OCI-LY7 (cell line): ENCODE measurements at regions not wholly inside any gene's neighbourhood (a gene's known extent, or its start where the extent isn't known, plus 50 kb on each side); places are given as distances from the start of the nearest gene placed in this dataset.

Experiments used
- EZH2phosphoT487 ChIP-seq: fragments of 200-600 bp; sonication (generic); IDR thresholded peaks from 2 replicates; pipeline ENCODE4 v1.6.1; 2018; ENCODE audit warnings: low read depth, borderline replicate concordance, mild to moderate bottlenecking, mixed run types, antibody characterized with exemption, low read length, moderate library complexity, mixed read lengths
- TF ChIP-seq, protein P1 (sequence below): fragments of 200-600 bp; sonication (generic); conservative IDR thresholded peaks from 2 replicates; pipeline ENCODE4 v1.5.1; 2014; ENCODE audit warnings: mild to moderate bottlenecking, antibody characterized with exemption, low read length, moderate library complexity, mixed read lengths

DNA sequence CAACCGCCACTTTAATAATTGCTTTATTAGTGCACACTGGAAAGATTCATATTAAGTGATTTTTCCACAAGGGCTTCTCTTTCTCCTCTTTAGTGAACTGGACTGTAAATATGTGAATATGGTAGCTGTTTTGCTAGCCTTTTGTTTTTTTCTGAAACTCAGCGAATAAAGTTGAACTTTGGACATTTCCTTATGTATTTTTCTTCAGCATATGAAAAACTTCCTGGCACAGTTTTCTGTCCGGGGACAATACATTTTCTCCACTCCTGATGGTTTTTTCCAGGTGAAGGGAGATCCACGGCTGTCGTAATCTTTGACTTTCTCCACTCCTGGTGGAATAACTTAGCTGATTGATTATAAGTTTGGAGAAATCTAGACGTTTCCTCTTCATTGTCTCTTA, 457.4 kb upstream of the FAT1 start:
- TF ChIP-seq, protein P1, sequence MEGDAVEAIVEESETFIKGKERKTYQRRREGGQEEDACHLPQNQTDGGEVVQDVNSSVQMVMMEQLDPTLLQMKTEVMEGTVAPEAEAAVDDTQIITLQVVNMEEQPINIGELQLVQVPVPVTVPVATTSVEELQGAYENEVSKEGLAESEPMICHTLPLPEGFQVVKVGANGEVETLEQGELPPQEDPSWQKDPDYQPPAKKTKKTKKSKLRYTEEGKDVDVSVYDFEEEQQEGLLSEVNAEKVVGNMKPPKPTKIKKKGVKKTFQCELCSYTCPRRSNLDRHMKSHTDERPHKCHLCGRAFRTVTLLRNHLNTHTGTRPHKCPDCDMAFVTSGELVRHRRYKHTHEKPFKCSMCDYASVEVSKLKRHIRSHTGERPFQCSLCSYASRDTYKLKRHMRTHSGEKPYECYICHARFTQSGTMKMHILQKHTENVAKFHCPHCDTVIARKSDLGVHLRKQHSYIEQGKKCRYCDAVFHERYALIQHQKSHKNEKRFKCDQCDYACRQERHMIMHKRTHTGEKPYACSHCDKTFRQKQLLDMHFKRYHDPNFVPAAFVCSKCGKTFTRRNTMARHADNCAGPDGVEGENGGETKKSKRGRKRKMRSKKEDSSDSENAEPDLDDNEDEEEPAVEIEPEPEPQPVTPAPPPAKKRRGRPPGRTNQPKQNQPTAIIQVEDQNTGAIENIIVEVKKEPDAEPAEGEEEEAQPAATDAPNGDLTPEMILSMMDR, result no peak
- TF ChIP-seq EZH2phosphoT487, result no peak
